GM19463 (cell line): ENCODE measurements at regions not wholly inside any gene's neighbourhood (a gene's known extent, or its start where the extent isn't known, plus 50 kb on each side); places are given as distances from the start of the nearest gene placed in this dataset.
"Not testable (repeated sequence)": the region's sequence is repeated elsewhere in the genome, so short reads cannot be mapped to it uniquely, and the experiment has no call there.

Source experiments
- ATAC-seq: cut with Tn5 transposase; IDR thresholded peaks from one replicate; pipeline ENCODE4 v1.9.1; 2021; ENCODE audit warnings: mild to moderate bottlenecking, moderate library complexity; ENCODE audit not compliant: unreplicated experiment

- no peak for ATAC-seq
Measured at GRCh38 chr13:24931450-24932251, 164.3 kb upstream of the PABPC3 start.

- not testable (repeated sequence) for ATAC-seq
Measured at GRCh38 chr13:24933106-24934023, 162.6 kb upstream of the PABPC3 start.

- not testable (repeated sequence) for ATAC-seq
Measured at GRCh38 chr13:24934024-24934385, 161.9 kb upstream of the PABPC3 start.

DNA sequence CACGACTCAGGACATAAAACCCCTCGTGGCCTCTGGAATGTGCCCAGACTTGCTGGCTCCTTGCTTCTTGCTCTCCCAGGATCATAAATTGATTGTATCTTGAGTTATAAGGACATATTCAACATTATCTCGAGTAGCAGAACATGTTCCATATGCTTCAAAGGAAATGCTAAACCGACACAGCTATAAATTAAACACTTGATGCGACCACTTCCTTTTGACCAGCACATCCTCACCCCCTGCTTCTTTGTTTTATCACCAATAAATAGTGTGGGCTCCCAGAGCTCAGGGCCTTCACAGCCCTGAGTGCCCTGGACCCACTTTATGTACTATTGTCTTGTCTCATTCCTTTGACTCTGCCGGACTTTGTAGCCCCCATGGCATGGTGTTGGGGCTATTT, 157.0 kb upstream of the PABPC3 start:
- no peak for ATAC-seq

DNA sequence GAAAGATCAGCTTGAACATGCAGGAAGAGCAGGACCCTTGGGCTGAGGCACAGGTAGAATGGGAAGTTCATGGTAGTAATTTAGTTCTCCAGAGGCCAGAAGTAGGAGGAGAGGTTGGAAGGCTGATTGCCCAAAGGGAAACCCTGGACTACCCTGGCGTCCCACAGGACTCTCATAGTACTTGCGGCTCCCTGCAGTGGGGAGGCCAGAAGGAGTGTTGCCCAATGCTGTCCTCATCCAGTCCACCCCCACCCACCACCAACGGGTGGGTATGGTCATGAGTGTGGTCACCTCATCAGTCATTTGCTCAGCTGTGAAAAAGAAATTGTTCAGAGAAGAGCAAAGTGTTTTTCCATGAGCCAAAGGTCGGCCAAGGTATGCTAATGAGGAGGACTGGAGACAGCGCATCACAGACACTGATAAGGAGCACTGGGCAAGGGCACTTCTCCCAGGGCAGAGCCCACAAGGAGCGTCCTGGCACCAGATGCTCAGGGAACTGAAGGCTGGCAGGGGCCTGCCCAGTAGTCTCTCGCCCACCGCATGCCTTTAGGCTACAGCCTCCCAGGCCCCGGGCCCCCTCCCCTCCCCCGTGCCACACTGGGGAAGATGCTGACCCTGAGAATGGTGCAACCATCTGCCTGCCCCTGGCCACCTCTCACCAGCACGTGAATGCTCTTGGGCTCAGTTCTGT, 154.8 kb upstream of the PABPC3 start:
- not testable (repeated sequence) for ATAC-seq

GRCh38 chr13:24943136-24943535, 152.8 kb upstream of the PABPC3 start:
- ATAC-seq, result no peak

GRCh38 chr13:24944073-24944472, 151.9 kb upstream of the PABPC3 start:
- not testable (repeated sequence) for ATAC-seq

DNA sequence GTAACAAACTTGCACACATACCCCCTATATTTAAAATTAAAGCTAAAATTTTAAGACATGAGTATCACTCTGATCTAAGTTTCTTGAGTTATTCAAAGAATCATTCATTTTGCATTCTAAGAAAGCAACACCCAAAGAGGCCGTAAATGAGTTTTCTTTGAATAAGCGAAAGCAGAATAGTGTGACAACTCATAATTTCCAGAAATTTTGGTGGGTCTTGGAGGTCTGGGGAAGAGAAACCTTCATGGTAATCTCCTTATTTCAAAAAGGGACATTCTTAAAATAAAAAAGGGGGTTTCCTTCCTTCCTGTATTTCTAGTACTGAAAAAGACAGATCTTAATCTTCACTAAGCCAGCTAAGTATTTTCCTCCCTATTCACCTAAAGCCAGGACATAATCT, 147.0 kb upstream of the PABPC3 start:
- not testable (repeated sequence) for ATAC-seq

DNA sequence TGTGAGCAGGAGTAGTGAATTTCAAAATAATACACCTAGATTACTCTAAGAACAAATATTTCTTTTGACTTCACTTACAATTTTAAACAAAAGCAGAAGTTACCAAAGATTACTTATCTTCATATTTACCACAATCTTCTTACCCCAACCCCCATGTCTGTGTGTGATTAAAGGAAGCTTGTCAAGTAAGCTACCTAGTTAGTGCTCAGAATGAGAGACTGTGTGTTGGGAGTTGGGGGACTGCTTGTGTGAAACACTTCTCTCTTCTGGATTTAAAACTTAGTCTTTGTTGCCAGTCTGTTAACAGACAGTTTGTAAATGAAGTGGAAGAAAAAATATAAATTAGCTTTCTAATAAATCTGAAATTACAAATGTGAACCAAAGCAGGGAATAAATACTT, 145.3 kb upstream of the PABPC3 start:
- not testable (repeated sequence) for ATAC-seq

GRCh38 chr13:24967970-24968369, 128.0 kb upstream of the PABPC3 start:
- ATAC-seq, result not testable (repeated sequence)

DNA sequence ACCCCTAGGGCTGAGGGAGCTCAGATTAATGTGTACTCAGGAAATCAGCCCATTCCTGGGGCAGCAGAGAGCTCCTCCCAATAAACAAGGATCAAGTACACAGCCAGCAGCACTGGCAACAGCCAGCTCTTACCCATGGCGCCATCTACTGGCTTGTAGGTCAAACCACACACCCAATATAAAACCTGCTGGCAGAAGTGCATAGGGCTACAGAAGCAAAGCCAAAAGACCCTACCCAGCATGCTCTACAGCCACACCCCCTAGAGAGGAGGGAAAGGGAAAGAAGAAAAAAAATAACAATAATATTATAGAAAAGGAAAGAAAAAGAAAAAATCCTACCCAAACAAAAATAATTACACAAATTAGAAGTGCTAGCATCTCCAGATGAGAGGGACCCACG, 127.5 kb upstream of the PABPC3 start:
- ATAC-seq, result not testable (repeated sequence)

- not testable (repeated sequence) for ATAC-seq
Measured at GRCh38 chr13:24973102-24973501, 122.8 kb upstream of the PABPC3 start.

DNA sequence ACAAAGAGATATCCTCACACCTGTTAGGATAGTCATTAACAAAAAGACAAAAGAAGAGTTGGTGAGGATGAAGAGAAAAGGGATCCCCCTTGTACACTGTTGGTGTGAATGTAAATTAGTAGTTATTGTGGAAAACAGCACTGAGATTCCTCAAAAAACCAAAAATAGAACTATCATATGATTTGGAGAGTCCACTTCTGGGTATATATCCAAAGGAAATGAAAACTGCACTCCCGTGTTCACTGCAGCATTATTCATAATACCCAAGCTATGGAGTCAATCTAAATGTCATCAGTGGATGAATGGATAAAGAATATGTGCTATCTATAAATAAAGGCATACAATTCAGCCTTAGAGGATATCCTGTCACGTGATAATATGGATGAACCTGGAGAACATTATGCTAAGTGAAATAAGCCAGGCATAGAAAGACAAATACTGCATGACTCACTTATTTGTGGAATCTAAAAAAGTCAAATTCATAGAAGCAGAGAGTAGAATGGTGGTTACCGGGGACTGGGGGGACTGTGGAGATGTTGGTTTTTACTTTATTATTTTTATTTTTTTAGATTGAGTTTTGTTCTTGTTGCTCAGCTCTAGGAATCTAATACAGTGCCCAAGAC, 114.6 kb upstream of the PABPC3 start:
- not testable (repeated sequence) for ATAC-seq

GRCh38 chr13:24982333-24982999, 113.5 kb upstream of the PABPC3 start:
- no peak for ATAC-seq

- ATAC-seq, result no peak
Measured at GRCh38 chr13:24983094-24983493, 112.8 kb upstream of the PABPC3 start.

DNA sequence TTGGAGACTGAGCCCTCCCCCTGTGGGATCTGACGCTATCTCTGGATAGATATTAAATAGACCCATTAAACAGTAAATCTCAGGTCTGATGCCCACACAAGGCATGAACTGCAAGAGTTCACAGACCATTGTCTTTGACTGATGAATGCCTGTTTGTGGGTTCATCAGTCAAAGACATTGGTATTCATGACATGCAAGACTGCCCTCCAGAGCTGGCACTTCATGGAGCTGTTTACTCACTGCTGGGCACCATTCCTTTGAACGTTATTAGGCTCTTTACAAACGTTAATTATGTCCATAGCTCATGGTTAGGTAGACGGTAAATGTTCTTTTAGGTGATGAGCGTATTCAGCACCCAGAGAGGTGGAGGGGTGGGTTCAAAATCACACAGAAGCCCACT, 111.8 kb upstream of the PABPC3 start:
- no peak for ATAC-seq

- ATAC-seq, result no peak
Measured at GRCh38 chr13:24985107-24985506, 110.8 kb upstream of the PABPC3 start.

DNA sequence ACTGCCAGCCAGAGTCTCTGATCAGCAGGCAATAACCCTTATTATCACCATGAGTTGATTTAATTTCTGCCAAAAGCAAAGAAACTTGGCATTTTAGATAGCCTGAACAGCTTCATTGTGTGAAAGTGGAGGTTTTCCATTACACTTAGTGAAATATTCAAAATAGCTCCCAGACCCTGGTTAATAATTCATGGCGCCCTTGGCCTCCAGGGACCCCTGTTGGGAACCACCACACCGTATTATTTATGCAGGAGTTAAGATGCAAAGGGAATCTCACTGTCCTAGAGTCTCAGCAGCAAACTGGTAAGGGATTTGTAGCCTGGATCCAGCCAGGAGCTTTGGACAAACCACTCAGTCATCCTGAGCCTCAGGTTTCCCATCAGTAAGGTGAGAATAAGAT, 110.0 kb upstream of the PABPC3 start:
- ATAC-seq, result no peak

- no peak for ATAC-seq
Measured at GRCh38 chr13:24986826-24987225, 109.1 kb upstream of the PABPC3 start.

GRCh38 chr13:24989959-24990358, 106.0 kb upstream of the PABPC3 start:
- ATAC-seq, result not testable (repeated sequence)
